PC-3 (cell line): ENCODE measurements at regions not wholly inside any gene's neighbourhood (a gene's known extent, or its start where the extent isn't known, plus 50 kb on each side); places are given as distances from the start of the nearest gene placed in this dataset.

ENCODE experiments used
- ATAC-seq: fragments of 200-7000 bp; cut with Tn5 transposase; 2 replicates; pipeline ENCODE4 v1.9.1; 2020; ENCODE audit warnings: mild to moderate bottlenecking, moderate library complexity
- BruUV-seq: library from RNA; stranded (reverse); fragments of 400-500 nt; replicated peaks from 2 replicates; lab custom pipeline; 2021; lab: Mats Ljungman, UMichigan
- CTCF ChIA-PET: fragments of 300-600 bp; sonication (Branson Sonifier 250); formaldehyde crosslinking; loops from one replicate; lab custom pipeline; 2022; ENCODE audit warnings: antibody characterized with exemption; lab: Charles Lee
- POLR2A ChIA-PET: fragments of 300-600 bp; sonication (Branson Sonifier 250); formaldehyde crosslinking; loops from one replicate; lab custom pipeline; 2022; ENCODE audit warnings: antibody characterized with exemption; ENCODE audit not compliant: unreplicated experiment; lab: Charles Lee
- DNase-seq: peaks from one replicate; pipeline ENCODE4 v3.0.0-alpha.2; 2015
- H2AFZ ChIP-seq: fragments of 300-600 bp; sonication (generic); 2 replicates; pipeline ENCODE4 v1.6.0; 2016; ENCODE audit warnings: antibody characterized with exemption, low read length
- H3F3A ChIP-seq: fragments of 300-600 bp; sonication (generic); one replicate; pipeline ENCODE4 v1.6.0; 2017; ENCODE audit warnings: antibody characterized with exemption, low read length, control low read depth, mild to moderate bottlenecking; ENCODE audit not compliant: unreplicated experiment
- H3K27ac ChIP-seq: fragments of 300-600 bp; sonication (generic); 2 replicates; pipeline ENCODE4 v1.5.1; 2016; ENCODE audit warnings: mild to moderate bottlenecking, low read length
- H3K27me3 ChIP-seq: fragments of 300-600 bp; sonication (generic); 2 replicates; pipeline ENCODE4 v1.6.1; 2016; ENCODE audit warnings: low read length, mixed read lengths
- H3K36me3 ChIP-seq: fragments of 300-600 bp; sonication (generic); 2 replicates; pipeline ENCODE4 v1.6.1; 2016; ENCODE audit warnings: low read depth, mixed run types, low read length, mixed read lengths
- H3K4me1 ChIP-seq: fragments of 300-600 bp; sonication (generic); 2 replicates; pipeline ENCODE4 v1.5.1; 2016; ENCODE audit warnings: low read length; ENCODE audit not compliant: insufficient read depth
- H3K4me2 ChIP-seq: fragments of 300-600 bp; sonication (generic); 2 replicates; pipeline ENCODE4 v1.6.0; 2016; ENCODE audit warnings: low read length
- H3K4me3 ChIP-seq: fragments of 300-600 bp; sonication (generic); 2 replicates; pipeline ENCODE4 v1.5.1; 2016; ENCODE audit warnings: mild to moderate bottlenecking, low read length, mixed read lengths
- H3K79me2 ChIP-seq: fragments of 300-600 bp; sonication (generic); 2 replicates; pipeline ENCODE4 v1.6.1; 2017; ENCODE audit warnings: low read length, mixed read lengths
- H3K9ac ChIP-seq: fragments of 300-600 bp; sonication (generic); 2 replicates; pipeline ENCODE4 v1.6.0; 2016; ENCODE audit warnings: mild to moderate bottlenecking, low read length
- H3K9me2 ChIP-seq: fragments of 300-600 bp; sonication (generic); replicated peaks from 2 replicates; pipeline ENCODE4 v1.6.1; 2016; ENCODE audit warnings: mixed run types, low read length, mixed read lengths
- H3K9me3 ChIP-seq: fragments of 300-600 bp; sonication (generic); 2 replicates; pipeline ENCODE4 v1.6.1; 2016; ENCODE audit warnings: low read length, mixed read lengths
- H4K20me1 ChIP-seq: fragments of 300-600 bp; sonication (generic); 2 replicates; pipeline ENCODE4 v1.6.1; 2016; ENCODE audit warnings: low read length, mixed read lengths
- EZH2 ChIP-seq: fragments of 300-600 bp; sonication (generic); IDR thresholded peaks from one replicate; pipeline ENCODE4 v1.6.1; 2017; ENCODE audit warnings: antibody characterized with exemption, mild to moderate bottlenecking, low read length; ENCODE audit not compliant: unreplicated experiment
- EZH2phosphoT487 ChIP-seq: fragments of 300-600 bp; sonication (generic); IDR thresholded peaks from 2 replicates; pipeline ENCODE4 v1.6.1; 2018; ENCODE audit warnings: mild to moderate bottlenecking, antibody characterized with exemption, low read length, borderline replicate concordance
- intact Hi-C: fragments of 100-400 bp; cut with micrococcal nuclease; formaldehyde crosslinking; loops from 2 replicates; pipeline ENCODE4 v1.9.0; 2023
- TF ChIP-seq, protein P1 (sequence below): fragments of 300-600 bp; sonication (generic); conservative IDR thresholded peaks from 2 replicates; pipeline ENCODE4 v1.5.1; 2017; ENCODE audit warnings: antibody characterized with exemption, low read depth, mild to moderate bottlenecking, low read length

GRCh38 chr10:26624006-26624405, 73.5 kb upstream of the PDSS1 start:
- intact Hi-C loops, result no loop called here
- Histone ChIP-seq H3K9ac (no peak overlapping the region), H2AFZ (no peak overlapping the region), H4K20me1 (no peaks in the 10 kb centered on the region), H3K79me2 (no peaks in the 10 kb centered on the region), H3K9me3 (no peaks in the 10 kb centered on the region), H3F3A (no peaks in the 10 kb centered on the region), H3K4me3 (no peak overlapping the region), H3K27ac (no peak overlapping the region), H3K4me1 (no peaks in the 10 kb centered on the region), H3K36me3 (no peaks in the 10 kb centered on the region), H3K9me2 (no peaks in the 10 kb centered on the region), H3K4me2 (no peak overlapping the region), H3K27me3 (peaks cover 70% of the 10 kb centered on the region)
- TF ChIP-seq EZH2phosphoT487 (no peak), EZH2 (no peak)
- TF ChIP-seq, protein P1, sequence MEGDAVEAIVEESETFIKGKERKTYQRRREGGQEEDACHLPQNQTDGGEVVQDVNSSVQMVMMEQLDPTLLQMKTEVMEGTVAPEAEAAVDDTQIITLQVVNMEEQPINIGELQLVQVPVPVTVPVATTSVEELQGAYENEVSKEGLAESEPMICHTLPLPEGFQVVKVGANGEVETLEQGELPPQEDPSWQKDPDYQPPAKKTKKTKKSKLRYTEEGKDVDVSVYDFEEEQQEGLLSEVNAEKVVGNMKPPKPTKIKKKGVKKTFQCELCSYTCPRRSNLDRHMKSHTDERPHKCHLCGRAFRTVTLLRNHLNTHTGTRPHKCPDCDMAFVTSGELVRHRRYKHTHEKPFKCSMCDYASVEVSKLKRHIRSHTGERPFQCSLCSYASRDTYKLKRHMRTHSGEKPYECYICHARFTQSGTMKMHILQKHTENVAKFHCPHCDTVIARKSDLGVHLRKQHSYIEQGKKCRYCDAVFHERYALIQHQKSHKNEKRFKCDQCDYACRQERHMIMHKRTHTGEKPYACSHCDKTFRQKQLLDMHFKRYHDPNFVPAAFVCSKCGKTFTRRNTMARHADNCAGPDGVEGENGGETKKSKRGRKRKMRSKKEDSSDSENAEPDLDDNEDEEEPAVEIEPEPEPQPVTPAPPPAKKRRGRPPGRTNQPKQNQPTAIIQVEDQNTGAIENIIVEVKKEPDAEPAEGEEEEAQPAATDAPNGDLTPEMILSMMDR, result no peak
- no TSS peak for BruUV-seq
- POLR2A ChIA-PET, result no interaction called here
- ATAC-seq (no peak), DNase-seq (no peak)
- CTCF ChIA-PET, result no interaction called here

GRCh38 chr10:26626066-26626465, 71.4 kb upstream of the PDSS1 start:
- no TSS peak for BruUV-seq
- Histone ChIP-seq H3K9me2 (no peaks in the 10 kb centered on the region), H3K79me2 (no peaks in the 10 kb centered on the region), H3K27me3 (peaks cover 66% of the 10 kb centered on the region), H2AFZ (no peak overlapping the region), H3K9me3 (no peaks in the 10 kb centered on the region), H3K4me2 (no peak overlapping the region), H3K27ac (no peak overlapping the region), H3F3A (no peaks in the 10 kb centered on the region), H3K4me1 (no peaks in the 10 kb centered on the region), H3K36me3 (no peaks in the 10 kb centered on the region), H4K20me1 (no peaks in the 10 kb centered on the region), H3K9ac (no peak overlapping the region), H3K4me3 (no peak overlapping the region)
- intact Hi-C loops, result loop anchor here (5.0 kb wide), 2 partner anchors 696 to 716 kb away; no protein-coding TSS in a partner anchor
- TF ChIP-seq, protein P1, result no peak
- TF ChIP-seq EZH2phosphoT487 (no peak), EZH2 (no peak)
- POLR2A ChIA-PET, result no interaction called here
- ATAC-seq (no peak), DNase-seq (no peak)
- CTCF ChIA-PET, result no interaction called here

DNA sequence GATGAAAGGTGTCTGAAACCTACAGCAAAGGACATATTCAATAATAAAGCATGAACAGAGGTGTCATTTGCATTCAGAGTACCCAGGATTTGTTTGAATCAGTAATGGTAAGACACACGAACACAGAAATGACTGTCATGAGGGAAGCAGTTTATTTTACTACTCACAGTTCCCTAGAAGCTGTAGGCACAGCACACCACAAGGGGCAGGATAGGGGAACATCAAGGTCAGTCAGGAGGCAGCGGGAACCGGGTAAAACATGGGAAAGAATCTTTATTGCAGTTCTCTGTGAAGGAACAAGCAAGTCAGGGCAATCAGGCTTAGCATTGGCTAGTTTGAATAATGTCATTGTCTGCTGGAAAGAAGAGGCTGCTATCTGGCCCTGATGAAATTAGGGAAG, 70.2 kb upstream of the PDSS1 start:
- Histone ChIP-seq H3K4me3 (no peak overlapping the region), H3K79me2 (no peaks in the 10 kb centered on the region), H4K20me1 (no peaks in the 10 kb centered on the region), H3F3A (no peaks in the 10 kb centered on the region), H3K9me2 (no peaks in the 10 kb centered on the region), H3K9me3 (no peaks in the 10 kb centered on the region), H3K36me3 (no peaks in the 10 kb centered on the region), H3K4me1 (no peaks in the 10 kb centered on the region), H3K4me2 (no peak overlapping the region), H3K27me3 (peaks cover 53% of the 10 kb centered on the region), H3K9ac (no peak overlapping the region), H3K27ac (no peak overlapping the region), H2AFZ (no peak overlapping the region)
- intact Hi-C loops, result loop anchor here (5.0 kb wide), 2 partner anchors 695 to 715 kb away; no protein-coding TSS in a partner anchor
- CTCF ChIA-PET, result no interaction called here
- POLR2A ChIA-PET, result no interaction called here
- TF ChIP-seq EZH2phosphoT487, result no peak
- TF ChIP-seq, protein P1, result no peak
- no TSS peak for BruUV-seq
- DNase-seq, result peak; percentile 4
- ATAC-seq, result no peak
